Heart left ventricle (tissue), 16 donors: ENCODE measurements at regions not wholly inside any gene's neighbourhood (a gene's known extent, or its start where the extent isn't known, plus 50 kb on each side); places are given as distances from the start of the nearest gene placed in this dataset.

ENCODE experiments used
- ATAC-seq, 4 donors: fragments of 200-7000 bp; cut with Tn5 transposase; one replicate each; pipeline ENCODE4 v1.9.1; 2020 to 2022; ENCODE audit warnings: moderate library complexity in 4 of 4, mild to moderate bottlenecking in 3 of 4, moderate number of reproducible peaks in 1 of 4
- DNase-seq, 5 donors: peaks; one replicate each; pipeline ENCODE4 v3.0.0-alpha.2; 2020
- H3K27ac ChIP-seq, 12 donors: fragments of 200-600 bp; sonication (generic) in 4 of 12; one replicate each; pipeline versions ENCODE4 v1.5.0 to v1.8.0; 2016 to 2022; ENCODE audit warnings: mild to moderate bottlenecking in 2 of 12
- H3K27me3 ChIP-seq, 9 donors: fragments of 200-600 bp; sonication (generic) in 2 of 9; one replicate each; pipeline versions ENCODE4 v1.5.1 to v1.8.0; 2016 to 2022; ENCODE audit warnings: mild to moderate bottlenecking in 3 of 9
- H3K36me3 ChIP-seq, 9 donors: fragments of 200-600 bp; sonication (generic) in 2 of 9; one replicate each; pipeline versions ENCODE4 v1.5.0 to v1.8.0; 2018 to 2022; ENCODE audit warnings: mild to moderate bottlenecking in 2 of 9
- H3K4me1 ChIP-seq, 12 donors: fragments of 200-600 bp; sonication (generic) in 4 of 12; one replicate each; pipeline versions ENCODE4 v1.5.0 to v1.8.0; 2016 to 2022; ENCODE audit warnings: mild to moderate bottlenecking in 3 of 12
- H3K4me3 ChIP-seq, 12 donors: fragments of 200-600 bp; sonication (generic) in 4 of 12; one replicate each; pipeline versions ENCODE4 v1.5.0 to v1.8.0; 2017 to 2022; ENCODE audit warnings: mild to moderate bottlenecking in 9 of 12, moderate library complexity in 4 of 12
- H3K9me3 ChIP-seq, 12 donors: fragments of 200-600 bp; sonication (generic) in 4 of 12; one replicate each; pipeline versions ENCODE4 v1.5.0 to v1.8.0; 2016 to 2022; ENCODE audit warnings: mild to moderate bottlenecking in 1 of 12
- CTCF ChIP-seq, 12 donors: fragments of 200-600 bp; sonication (generic) in 4 of 12; IDR thresholded peaks; one replicate each; pipeline versions ENCODE4 v1.5.0 to v1.8.0; 2018 to 2022; ENCODE audit warnings: antibody characterized with exemption in 12 of 12, mild to moderate bottlenecking in 5 of 12
- POLR2A ChIP-seq, 2 donors: fragments of 450-650 bp; IDR thresholded peaks; one replicate each; pipeline ENCODE4 v1.6.1; 2017; ENCODE audit warnings: antibody characterized with exemption in 2 of 2, mild to moderate bottlenecking in 2 of 2, moderate library complexity in 2 of 2
- WGBS, 4 donors: extraction: QIAGEN DNeasy Blood & Tissue Kit in 2 of 4; methylation state at CpG; one replicate each; pipeline versions ENCODE4 v1.1.5 to v1.1.7; 2013 to 2018; 5-methylcytosine and 5-hydroxymethylcytosine counted together
- intact Hi-C, 10 donors: fragments of 100-400 bp; cut with DNase I; formaldehyde crosslinking; loops; one replicate each; pipeline versions ENCODE4 v1.11.1 to v1.14.2; 2022
- donor health status: ischemic (EF 13 %, LVEDD 7.1; RV severe dilation, severe dysfunction).
- donor health status: healthy with polysubstance abuse.
- donor health status: DM: no; HTN: yes; CAD: no.
- donor health status: DM: no; HTN: no; CAD: no.
- donor health status: ischemic (EF 25% LVEDD 6.9; RV normal size, moderate dysfunction).
- donor health status: ischemic (EF 25% LVEDD 5.7; RV mildly dilated, moderate dysfunction).
- donor health status: healthy.
- donor health status: DM: yes; HTN: yes; CAD: no.
- donor health status: ischemic (EF 35%, LVEDD 5.7; RV mildly dilated, moderate dysfunction).
- donor health status: nonischemic (EF 11% LVEDD 7.7; RV severe dilation, severe dysfunction).
- donor health status: DM: yes; HTN: yes; CAD: no.
- donor health status: PGD.
- donor health status: ischemic (EF 29% LVEDD 5.4; RV normal size, mild dysfunction).
- donor health status: nonischemic (EF 23%, LVEDD 6.1; RV moderate dilation, normal function).

DNA sequence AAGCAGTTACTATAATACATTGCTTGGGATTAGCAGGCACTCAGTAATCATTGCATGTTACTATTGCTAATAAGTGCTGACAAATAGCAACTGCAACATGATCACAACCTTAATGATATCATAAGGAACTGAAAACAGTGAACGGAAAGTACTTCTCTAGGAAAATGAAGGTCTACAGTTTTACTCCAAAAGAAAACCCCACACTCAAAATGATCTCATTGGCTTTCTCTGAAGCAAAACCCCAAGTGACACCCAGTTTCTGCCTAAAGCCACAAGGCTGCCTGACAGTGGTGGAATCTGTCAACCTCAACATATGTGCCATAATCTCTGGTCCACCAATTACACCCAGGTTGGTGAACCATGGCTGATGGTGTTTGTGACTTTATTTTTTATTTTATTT is 137.6 kb downstream of the PTGER3 start:
- Histone ChIP-seq H3K27ac (no peak overlapping the region), H3K4me3 (no peak overlapping the region), H3K27me3 (no peaks in the 10 kb centered on the region), H3K4me1 (peaks cover 0 to 3% (median 0%) of the 10 kb centered on the region in 12 donors), H3K36me3 (no peaks in the 10 kb centered on the region), H3K9me3 (no peaks in the 10 kb centered on the region)
- ATAC-seq = no peak
- 71 to 91% (median 78%) methylated on average over 1 of the region's 1 CpG for WGBS, 4 donors
- intact Hi-C loops = no loop called here
- DNase-seq = no peak
- TF ChIP-seq CTCF (IDR thresholded peaks at IDR 0.05) = no peak
- no peak for TF ChIP-seq POLR2A (IDR thresholded peaks at IDR 0.05)

GRCh38 chr1:70911861-70912260 is 135.8 kb downstream of the PTGER3 start:
- DNase-seq (no peak), ATAC-seq (no peak)
- TF ChIP-seq POLR2A (IDR thresholded peaks at IDR 0.05) = no peak
- TF ChIP-seq CTCF (IDR thresholded peaks at IDR 0.05) = no peak
- Histone ChIP-seq H3K27me3 (no peaks in the 10 kb centered on the region), H3K36me3 (no peaks in the 10 kb centered on the region), H3K4me3 (no peak overlapping the region), H3K27ac (no peak overlapping the region), H3K4me1 (peaks cover 0 to 9% (median 0%) of the 10 kb centered on the region in 12 donors), H3K9me3 (no peaks in the 10 kb centered on the region)
- WGBS, 4 donors = 83 to 91% (median 89%) methylated on average over 3 of the region's 3 CpGs
- intact Hi-C loops = no loop called here

GRCh38 chr1:70914224-70914623 is 133.4 kb downstream of the PTGER3 start:
- H3K36me3 ChIP-seq = no peaks in the 10 kb centered on the region
- intact Hi-C loops = no loop called here
- TF ChIP-seq POLR2A (IDR thresholded peaks at IDR 0.05) (no peak), CTCF (IDR thresholded peaks at IDR 0.05) (no peak)
- no peak overlapping the region for H3K4me3 ChIP-seq
- ATAC-seq (no peak), DNase-seq (no peak)
- H3K27me3 ChIP-seq = no peaks in the 10 kb centered on the region
- H3K27ac ChIP-seq = no peak overlapping the region
- H3K4me1 ChIP-seq = peaks cover 0 to 9% (median 0%) of the 10 kb centered on the region in 12 donors
- no peaks in the 10 kb centered on the region for H3K9me3 ChIP-seq
- WGBS, 4 donors = 89 to 98% (median 94%) methylated on average over 1 of the region's 1 CpG

DNA sequence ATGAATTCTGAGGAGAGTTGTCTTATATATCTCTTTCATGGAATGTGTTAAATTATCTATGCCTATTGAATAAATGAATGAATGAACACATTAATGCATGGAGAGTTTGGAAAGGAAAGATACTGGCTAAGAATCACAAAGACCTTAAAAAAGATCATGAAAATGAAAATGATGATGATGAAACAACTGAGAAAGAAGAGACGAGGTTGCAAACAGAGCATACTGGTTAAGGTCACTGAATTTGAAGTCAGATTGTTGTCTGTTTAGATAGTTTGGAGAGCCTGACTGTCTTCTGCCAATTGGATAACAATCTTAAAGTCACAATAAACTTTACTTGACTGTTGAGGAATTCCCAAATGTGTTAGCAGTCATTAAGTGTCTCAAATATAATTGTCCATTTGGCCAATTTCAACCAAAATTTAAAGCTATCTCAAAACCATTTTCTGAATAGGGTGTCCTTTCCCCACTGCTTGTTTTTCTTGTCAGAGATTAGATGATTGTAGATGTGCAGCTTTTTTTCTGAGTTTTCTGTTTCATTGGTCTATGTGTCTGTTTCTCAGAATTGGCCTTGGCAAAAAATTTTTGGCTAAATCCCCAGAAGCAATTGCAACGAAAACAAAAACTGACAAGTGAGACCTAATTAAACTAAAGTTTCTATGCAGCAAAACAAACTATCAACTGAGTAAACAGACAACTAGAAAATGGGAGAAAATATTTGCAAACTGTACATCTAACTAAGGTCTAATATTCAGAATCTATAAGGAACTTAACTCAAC is 132.2 kb downstream of the PTGER3 start:
- no peak overlapping the region for H3K27ac ChIP-seq
- TF ChIP-seq CTCF (IDR thresholded peaks at IDR 0.05) = no peak
- no peak for TF ChIP-seq POLR2A (IDR thresholded peaks at IDR 0.05)
- ATAC-seq (no peak), DNase-seq (no peak)
- WGBS, 4 donors = 35 to 55% (median 45%) methylated on average over 2 of the region's 2 CpGs
- intact Hi-C loops = no loop called here
- no peaks in the 10 kb centered on the region for H3K9me3 ChIP-seq
- H3K4me3 ChIP-seq = no peak overlapping the region
- H3K4me1 ChIP-seq = peaks cover 0 to 9% (median 0%) of the 10 kb centered on the region in 12 donors
- H3K36me3 ChIP-seq = no peaks in the 10 kb centered on the region
- no peaks in the 10 kb centered on the region for H3K27me3 ChIP-seq
